Tibial artery (tissue), 4 donors: ENCODE measurements at regions not wholly inside any gene's neighbourhood (a gene's known extent, or its start where the extent isn't known, plus 50 kb on each side); places are given as distances from the start of the nearest gene placed in this dataset.

Experiments used
- DNase-seq, 2 donors: peaks; one replicate each; pipeline ENCODE4 v3.0.0-alpha.2; 2019
- H3K27ac ChIP-seq, 2 donors: fragments of 200-600 bp; sonication (generic) in 1 of 2; 1 replicate in 1 of 2; 2 replicates in 1 of 2; pipeline ENCODE4 v1.5.1; 2018 to 2019; ENCODE audit warnings: mild to moderate bottlenecking in 1 of 2
- H3K27me3 ChIP-seq, 2 donors: fragments of 200-600 bp; sonication (generic) in 1 of 2; one replicate each; pipeline versions ENCODE4 v1.5.1 to v1.6.0; 2016 to 2019
- H3K36me3 ChIP-seq, 3 donors: fragments of 200-600 bp; sonication (generic) in 2 of 3; one replicate each; pipeline ENCODE4 v1.5.1; 2016 to 2019; ENCODE audit warnings: mild to moderate bottlenecking in 2 of 3
- H3K4me1 ChIP-seq, 4 donors: fragments of 200-600 bp; sonication (generic) in 2 of 4; 1 replicate in 3 of 4; 2 replicates in 1 of 4; pipeline ENCODE4 v1.5.1; 2016 to 2019
- H3K4me3 ChIP-seq, 2 donors: fragments of 200-600 bp; sonication (generic) in 1 of 2; 1 replicate in 1 of 2; 2 replicates in 1 of 2; pipeline ENCODE4 v1.5.1; 2018 to 2019; ENCODE audit warnings: mild to moderate bottlenecking in 2 of 2
- H3K9me3 ChIP-seq, 3 donors: fragments of 200-600 bp; sonication (generic) in 1 of 3; one replicate each; pipeline ENCODE4 v1.5.1; 2016 to 2019
- intact Hi-C: fragments of 100-400 bp; cut with DNase I; formaldehyde crosslinking; loops from one replicate; pipeline ENCODE4 v1.15.0; 2023; ENCODE audit warnings: low total_unique reads
- TF ChIP-seq, protein P1 (sequence below), 2 experiments: fragments of 200-600 bp in 1 of 2; fragments of 450-650 bp in 1 of 2; IDR thresholded peaks; one replicate each; pipeline ENCODE4 v1.5.1; 2017 to 2019; ENCODE audit warnings: antibody characterized with exemption in 2 of 2, mild to moderate bottlenecking in 1 of 2, moderate library complexity in 1 of 2

DNA sequence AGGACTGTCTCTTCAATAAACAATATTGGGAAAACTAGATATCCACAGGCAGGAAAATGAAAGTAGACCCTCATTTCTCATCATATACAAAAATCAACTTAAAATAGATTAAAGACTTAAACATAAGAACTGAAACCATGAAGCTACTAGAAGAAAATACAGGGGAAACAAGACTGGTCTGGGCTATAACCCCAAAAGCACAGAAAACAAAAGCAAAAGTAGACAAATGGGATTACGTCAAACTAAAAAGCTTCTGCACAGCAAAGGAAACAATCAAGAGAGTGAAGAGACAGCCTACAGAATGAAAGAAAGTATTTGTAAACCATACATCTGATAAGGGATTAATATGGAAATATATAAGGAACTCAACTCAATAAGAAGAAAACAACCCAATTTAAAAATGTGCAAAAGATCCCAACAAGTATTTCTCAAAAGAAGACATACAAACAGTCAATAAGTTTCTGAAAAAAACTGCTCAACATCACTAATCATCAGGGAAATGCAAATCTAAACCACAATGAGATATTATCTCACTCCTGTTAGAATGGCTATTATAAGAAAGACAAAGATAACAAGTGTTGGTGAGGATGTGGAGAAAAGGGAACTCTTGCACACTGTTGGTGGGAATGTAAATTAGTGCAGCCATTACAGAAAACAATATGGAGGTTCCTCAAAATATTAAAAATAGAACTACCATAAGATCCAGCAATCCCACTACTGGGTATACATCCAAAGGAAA, 325.3 kb upstream of the RASGEF1B start:
- no peaks in the 10 kb centered on the region for H3K9me3 ChIP-seq
- TF ChIP-seq, protein P1, sequence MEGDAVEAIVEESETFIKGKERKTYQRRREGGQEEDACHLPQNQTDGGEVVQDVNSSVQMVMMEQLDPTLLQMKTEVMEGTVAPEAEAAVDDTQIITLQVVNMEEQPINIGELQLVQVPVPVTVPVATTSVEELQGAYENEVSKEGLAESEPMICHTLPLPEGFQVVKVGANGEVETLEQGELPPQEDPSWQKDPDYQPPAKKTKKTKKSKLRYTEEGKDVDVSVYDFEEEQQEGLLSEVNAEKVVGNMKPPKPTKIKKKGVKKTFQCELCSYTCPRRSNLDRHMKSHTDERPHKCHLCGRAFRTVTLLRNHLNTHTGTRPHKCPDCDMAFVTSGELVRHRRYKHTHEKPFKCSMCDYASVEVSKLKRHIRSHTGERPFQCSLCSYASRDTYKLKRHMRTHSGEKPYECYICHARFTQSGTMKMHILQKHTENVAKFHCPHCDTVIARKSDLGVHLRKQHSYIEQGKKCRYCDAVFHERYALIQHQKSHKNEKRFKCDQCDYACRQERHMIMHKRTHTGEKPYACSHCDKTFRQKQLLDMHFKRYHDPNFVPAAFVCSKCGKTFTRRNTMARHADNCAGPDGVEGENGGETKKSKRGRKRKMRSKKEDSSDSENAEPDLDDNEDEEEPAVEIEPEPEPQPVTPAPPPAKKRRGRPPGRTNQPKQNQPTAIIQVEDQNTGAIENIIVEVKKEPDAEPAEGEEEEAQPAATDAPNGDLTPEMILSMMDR (IDR thresholded peaks at IDR 0.05): no peak
- no peaks in the 10 kb centered on the region for H3K4me1 ChIP-seq
- intact Hi-C loops: no loop called here
- H3K27me3 ChIP-seq: no peaks in the 10 kb centered on the region
- DNase-seq: no peak
- no peaks in the 10 kb centered on the region for H3K36me3 ChIP-seq
- H3K27ac ChIP-seq: no peak overlapping the region
- H3K4me3 ChIP-seq: no peak overlapping the region

DNA sequence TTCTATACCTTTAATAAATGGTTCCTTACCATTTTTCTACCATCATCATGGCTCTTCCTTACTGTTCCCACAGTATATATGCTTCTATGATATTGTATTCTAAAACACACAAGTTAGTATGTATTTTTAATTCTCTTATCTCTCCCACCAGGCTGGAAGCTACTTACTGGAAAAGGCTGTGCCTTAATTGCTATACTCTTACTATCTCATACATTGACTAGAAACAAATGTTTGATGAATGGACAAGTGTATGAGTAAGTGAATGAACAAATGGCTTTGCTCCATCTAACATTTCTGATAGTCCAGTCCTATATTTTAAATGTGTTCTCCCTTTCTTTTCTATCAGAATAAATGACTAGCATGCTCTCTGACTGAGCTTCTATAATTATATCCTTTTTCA, 320.8 kb upstream of the RASGEF1B start:
- no peaks in the 10 kb centered on the region for H3K27me3 ChIP-seq
- H3K4me3 ChIP-seq: no peak overlapping the region
- DNase-seq: no peak
- no peaks in the 10 kb centered on the region for H3K36me3 ChIP-seq
- no peaks in the 10 kb centered on the region for H3K4me1 ChIP-seq
- H3K27ac ChIP-seq: no peak overlapping the region
- no peaks in the 10 kb centered on the region for H3K9me3 ChIP-seq
- TF ChIP-seq, protein P1 (IDR thresholded peaks at IDR 0.05): no peak
- intact Hi-C loops: no loop called here

DNA sequence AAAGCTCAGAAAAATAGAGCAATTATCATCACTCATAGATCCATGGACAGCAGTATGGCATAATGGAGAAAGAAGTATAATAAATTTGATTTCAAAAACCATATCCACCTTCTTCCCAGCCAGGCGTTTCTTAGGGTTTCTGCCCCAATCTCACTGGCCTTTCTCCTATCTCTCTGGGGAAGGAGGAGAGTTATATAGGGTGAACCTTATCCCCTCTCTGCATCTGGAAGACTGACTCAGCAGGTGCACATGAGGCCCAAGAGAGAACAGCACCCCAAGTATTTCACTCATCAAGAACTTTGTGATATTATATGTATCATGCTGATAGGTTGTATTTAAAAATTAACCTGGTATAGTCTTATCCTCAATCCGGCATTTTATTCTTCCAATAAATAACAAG, 318.8 kb upstream of the RASGEF1B start:
- DNase-seq: no peak
- Histone ChIP-seq H3K27me3 (no peaks in the 10 kb centered on the region), H3K27ac (no peak overlapping the region), H3K9me3 (no peaks in the 10 kb centered on the region), H3K4me3 (no peak overlapping the region), H3K4me1 (peaks cover 0 to 14% (median 3%) of the 10 kb centered on the region in 4 donors), H3K36me3 (no peaks in the 10 kb centered on the region)
- TF ChIP-seq, protein P1 (IDR thresholded peaks at IDR 0.05): no peak
- intact Hi-C loops: no loop called here

DNA sequence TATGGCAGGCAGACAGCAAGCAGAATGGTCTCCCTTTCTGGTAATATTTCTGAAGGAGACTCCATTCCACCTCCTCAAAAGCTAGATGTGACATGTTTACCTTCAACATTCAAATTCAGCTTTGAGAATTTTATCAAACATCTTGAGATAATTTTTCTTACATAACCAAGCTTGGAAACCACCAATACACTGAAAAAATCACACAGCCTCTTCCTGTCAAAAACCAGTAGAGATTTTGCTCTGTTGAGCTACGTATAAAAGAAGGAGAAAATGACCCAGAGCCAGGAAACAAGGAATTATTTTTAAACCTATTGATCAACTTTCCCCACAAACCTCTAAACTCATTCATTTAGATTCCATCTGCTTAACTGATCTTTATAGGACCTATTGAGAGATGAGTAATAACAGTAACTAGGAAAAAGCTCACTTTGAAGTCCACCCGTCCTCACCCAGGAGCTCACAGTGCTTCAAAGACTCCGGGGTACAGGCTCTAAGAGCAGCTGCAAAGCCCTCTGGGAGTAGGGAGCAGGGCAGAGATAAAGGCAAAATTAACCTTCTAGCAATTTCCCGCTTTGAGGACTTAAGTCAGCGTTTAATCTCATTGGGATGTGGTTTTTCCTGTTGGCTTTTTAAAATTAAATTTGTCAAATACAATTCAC, 318.2 kb upstream of the RASGEF1B start:
- TF ChIP-seq, protein P1 (IDR thresholded peaks at IDR 0.05): no peak
- no peak for DNase-seq
- Histone ChIP-seq H3K9me3 (no peaks in the 10 kb centered on the region), H3K4me3 (no peak overlapping the region), H3K36me3 (no peaks in the 10 kb centered on the region), H3K27ac (no peak overlapping the region), H3K4me1 (peaks cover 0 to 14% (median 3%) of the 10 kb centered on the region in 4 donors), H3K27me3 (no peaks in the 10 kb centered on the region)
- intact Hi-C loops: no loop called here

DNA sequence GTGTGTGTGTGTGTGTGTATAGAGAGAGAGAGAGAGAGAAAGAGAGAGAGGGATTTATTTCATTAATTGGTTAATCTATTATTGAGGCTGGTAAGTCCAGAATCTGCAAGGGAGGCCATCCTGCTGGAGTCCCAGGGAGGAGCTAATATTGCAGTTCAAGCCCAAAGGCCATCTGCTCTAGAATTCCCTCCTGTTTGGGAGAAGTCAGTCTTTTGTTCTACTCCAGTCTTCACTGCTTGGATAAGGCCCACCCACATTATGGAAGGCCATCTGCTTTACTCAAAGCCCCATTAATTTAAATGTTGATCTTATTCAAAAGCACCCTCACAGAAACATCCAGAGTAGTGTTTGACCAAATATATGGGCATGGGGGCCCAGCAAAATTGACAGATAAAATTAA, 317.5 kb upstream of the RASGEF1B start:
- DNase-seq: no peak
- Histone ChIP-seq H3K27me3 (no peaks in the 10 kb centered on the region), H3K36me3 (no peaks in the 10 kb centered on the region), H3K4me1 (peaks cover 0 to 14% (median 3%) of the 10 kb centered on the region in 4 donors), H3K4me3 (no peak overlapping the region), H3K9me3 (no peaks in the 10 kb centered on the region), H3K27ac (no peak overlapping the region)
- TF ChIP-seq, protein P1 (IDR thresholded peaks at IDR 0.05): no peak
- intact Hi-C loops: no loop called here
